Ascending aorta (tissue), 2 donors: ENCODE measurements at regions not wholly inside any gene's neighbourhood (a gene's known extent, or its start where the extent isn't known, plus 50 kb on each side); places are given as distances from the start of the nearest gene placed in this dataset.

Source experiments
- DNase-seq, 2 donors: peaks; one replicate each; pipeline ENCODE4 v3.0.0-alpha.2; 2019; ENCODE audit warnings: low spot score in 2 of 2
- H3K27ac ChIP-seq, 2 donors: fragments of 200-600 bp; sonication (generic); one replicate each; pipeline ENCODE4 v1.5.1; 2016 to 2017; ENCODE audit warnings: mild to moderate bottlenecking in 1 of 2
- H3K27me3 ChIP-seq: fragments of 200-600 bp; sonication (generic); one replicate; pipeline ENCODE4 v1.5.1; 2017
- H3K36me3 ChIP-seq, 2 donors: fragments of 200-600 bp; sonication (generic); one replicate each; pipeline ENCODE4 v1.5.1; 2016
- H3K4me1 ChIP-seq, 2 donors: fragments of 200-600 bp; sonication (generic); one replicate each; pipeline ENCODE4 v1.5.1; 2016 to 2017; ENCODE audit warnings: mild to moderate bottlenecking in 1 of 2
- H3K4me3 ChIP-seq, 2 donors: fragments of 200-600 bp; sonication (generic); one replicate each; pipeline ENCODE4 v1.5.1; 2016 to 2017; ENCODE audit warnings: mild to moderate bottlenecking in 1 of 2
- H3K9me3 ChIP-seq, 2 donors: fragments of 200-600 bp; sonication (generic); one replicate each; pipeline ENCODE4 v1.5.1; 2016
- intact Hi-C: fragments of 100-400 bp; cut with DNase I; formaldehyde crosslinking; loops from one replicate; pipeline ENCODE4 v1.15.1; 2023
- TF ChIP-seq, protein P1 (sequence below), 3 experiments: fragments of 200-600 bp in 2 of 3; fragments of 450-650 bp in 1 of 3; sonication (generic) in 2 of 3; IDR thresholded peaks; one replicate each; pipeline ENCODE4 v1.5.1; 2016 to 2019; ENCODE audit warnings: antibody characterized with exemption in 3 of 3, mild to moderate bottlenecking in 1 of 3, moderate library complexity in 1 of 3

DNA sequence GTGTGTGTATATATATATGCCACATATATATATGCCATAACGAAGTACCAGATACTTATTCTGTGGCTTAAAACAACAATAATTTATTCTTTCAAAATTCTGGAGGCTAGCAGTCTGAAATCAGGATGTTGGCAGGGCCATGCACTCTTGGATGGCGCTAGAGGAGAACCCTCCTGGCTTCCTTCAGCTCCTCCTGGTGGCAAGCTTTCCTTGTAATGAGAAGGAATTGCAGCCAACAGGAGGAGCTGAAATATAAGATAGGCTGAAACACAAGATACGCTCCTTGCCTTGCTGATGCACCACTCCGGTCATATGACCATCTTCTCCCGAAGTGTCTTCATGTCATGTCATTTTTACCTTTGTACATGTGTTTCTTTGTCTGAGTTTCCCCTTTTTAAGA, 368.1 kb upstream of the CTNND2 start:
- no peaks in the 10 kb centered on the region for H3K9me3 ChIP-seq
- no peak overlapping the region for H3K4me3 ChIP-seq
- no peak overlapping the region for H3K27ac ChIP-seq
- intact Hi-C loops = no loop called here
- no peaks in the 10 kb centered on the region for H3K4me1 ChIP-seq
- TF ChIP-seq, protein P1, sequence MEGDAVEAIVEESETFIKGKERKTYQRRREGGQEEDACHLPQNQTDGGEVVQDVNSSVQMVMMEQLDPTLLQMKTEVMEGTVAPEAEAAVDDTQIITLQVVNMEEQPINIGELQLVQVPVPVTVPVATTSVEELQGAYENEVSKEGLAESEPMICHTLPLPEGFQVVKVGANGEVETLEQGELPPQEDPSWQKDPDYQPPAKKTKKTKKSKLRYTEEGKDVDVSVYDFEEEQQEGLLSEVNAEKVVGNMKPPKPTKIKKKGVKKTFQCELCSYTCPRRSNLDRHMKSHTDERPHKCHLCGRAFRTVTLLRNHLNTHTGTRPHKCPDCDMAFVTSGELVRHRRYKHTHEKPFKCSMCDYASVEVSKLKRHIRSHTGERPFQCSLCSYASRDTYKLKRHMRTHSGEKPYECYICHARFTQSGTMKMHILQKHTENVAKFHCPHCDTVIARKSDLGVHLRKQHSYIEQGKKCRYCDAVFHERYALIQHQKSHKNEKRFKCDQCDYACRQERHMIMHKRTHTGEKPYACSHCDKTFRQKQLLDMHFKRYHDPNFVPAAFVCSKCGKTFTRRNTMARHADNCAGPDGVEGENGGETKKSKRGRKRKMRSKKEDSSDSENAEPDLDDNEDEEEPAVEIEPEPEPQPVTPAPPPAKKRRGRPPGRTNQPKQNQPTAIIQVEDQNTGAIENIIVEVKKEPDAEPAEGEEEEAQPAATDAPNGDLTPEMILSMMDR (IDR thresholded peaks at IDR 0.05) = no peak
- H3K27me3 ChIP-seq = no peaks in the 10 kb centered on the region
- DNase-seq = no peak
- no peaks in the 10 kb centered on the region for H3K36me3 ChIP-seq

DNA sequence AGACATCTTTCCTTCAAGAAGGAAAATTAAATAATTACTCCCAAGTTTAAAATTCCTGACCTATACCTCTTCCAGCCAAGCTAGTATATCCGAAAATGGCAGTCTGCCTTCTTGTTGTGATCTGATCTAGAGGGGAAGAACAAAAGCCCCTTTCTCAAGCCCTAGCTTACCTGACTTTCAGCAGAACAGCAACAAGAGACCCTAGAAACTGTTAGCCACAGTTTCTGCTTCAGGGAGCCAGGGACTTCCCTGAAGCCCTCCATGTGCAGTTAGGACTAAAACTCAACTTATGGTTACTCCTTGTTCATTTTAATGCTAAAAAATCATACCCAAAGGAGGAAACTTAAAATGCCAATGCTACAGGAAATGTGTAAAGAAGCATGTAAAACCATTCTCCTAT, 366.7 kb upstream of the CTNND2 start:
- no peaks in the 10 kb centered on the region for H3K36me3 ChIP-seq
- no peaks in the 10 kb centered on the region for H3K27me3 ChIP-seq
- DNase-seq = no peak
- no peaks in the 10 kb centered on the region for H3K9me3 ChIP-seq
- intact Hi-C loops = no loop called here
- TF ChIP-seq, protein P1 (IDR thresholded peaks at IDR 0.05) = no peak
- H3K27ac ChIP-seq = no peak overlapping the region
- no peak overlapping the region for H3K4me3 ChIP-seq
- no peaks in the 10 kb centered on the region for H3K4me1 ChIP-seq

DNA sequence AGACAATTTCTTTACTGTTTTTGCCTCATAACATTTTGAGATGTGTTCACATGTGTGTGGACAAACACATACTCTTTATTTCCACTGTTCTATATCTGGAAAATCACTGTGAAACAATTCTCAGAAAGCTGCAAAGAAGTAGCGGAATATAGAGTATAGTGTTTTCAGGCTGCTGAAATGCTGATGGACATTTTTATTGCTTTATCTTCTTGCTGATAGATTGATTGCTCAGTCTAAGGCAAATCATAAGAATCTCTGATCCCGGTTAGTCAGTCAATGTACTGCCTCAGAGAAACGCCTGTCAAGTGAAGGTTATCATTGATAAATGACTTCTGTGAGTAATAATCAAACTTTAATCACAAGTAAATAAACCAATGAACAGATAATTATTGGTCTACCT, 364.9 kb upstream of the CTNND2 start:
- intact Hi-C loops = no loop called here
- DNase-seq = no peak
- TF ChIP-seq, protein P1 (IDR thresholded peaks at IDR 0.05) = no peak
- Histone ChIP-seq H3K4me3 (no peak overlapping the region), H3K9me3 (no peaks in the 10 kb centered on the region), H3K4me1 (no peaks in the 10 kb centered on the region), H3K27ac (no peak overlapping the region), H3K36me3 (no peaks in the 10 kb centered on the region), H3K27me3 (no peaks in the 10 kb centered on the region)

DNA sequence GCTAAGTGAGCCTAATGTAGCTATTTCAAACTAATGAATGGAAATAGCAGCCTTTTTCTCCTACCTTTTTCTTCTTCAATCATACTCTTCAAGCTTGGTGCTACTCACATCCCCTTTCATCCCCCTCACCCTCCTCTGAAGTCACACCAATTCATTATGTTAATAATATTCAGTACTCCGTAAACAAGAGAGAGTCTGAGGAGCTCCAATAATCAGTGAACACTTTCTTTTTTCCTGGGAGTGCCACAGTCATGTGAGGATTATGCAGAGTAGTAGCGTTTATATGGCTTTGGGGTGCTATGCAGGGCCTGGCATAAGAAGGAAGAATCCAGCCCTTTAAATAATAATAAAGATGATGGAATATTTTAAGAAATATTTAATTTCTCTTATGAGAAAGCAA, 354.3 kb upstream of the CTNND2 start:
- intact Hi-C loops = no loop called here
- TF ChIP-seq, protein P1 (IDR thresholded peaks at IDR 0.05) = no peak
- Histone ChIP-seq H3K4me1 (no peaks in the 10 kb centered on the region), H3K36me3 (no peaks in the 10 kb centered on the region), H3K4me3 (no peak overlapping the region), H3K27me3 (no peaks in the 10 kb centered on the region), H3K9me3 (no peaks in the 10 kb centered on the region), H3K27ac (no peak overlapping the region)
- DNase-seq = no peak

DNA sequence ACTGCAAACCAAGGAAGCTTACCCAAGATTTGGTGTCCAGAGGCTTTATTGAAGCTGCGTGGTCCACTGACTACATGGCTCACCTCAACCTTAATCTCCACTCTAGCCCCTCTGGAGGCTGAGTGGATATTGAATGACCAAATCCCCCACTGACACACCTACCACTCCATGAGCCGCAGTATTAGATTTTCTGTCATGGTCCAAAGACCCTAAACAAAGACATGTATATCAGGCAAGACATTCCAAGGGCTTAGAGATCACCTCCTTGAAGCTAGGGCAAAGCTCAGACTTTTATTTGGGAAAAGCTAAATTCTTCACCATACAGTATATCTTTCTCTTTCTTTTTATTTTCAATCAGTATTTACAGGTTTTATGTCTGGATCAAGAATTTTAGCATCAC, 346.2 kb upstream of the CTNND2 start:
- no peak for DNase-seq
- no peaks in the 10 kb centered on the region for H3K9me3 ChIP-seq
- TF ChIP-seq, protein P1 (IDR thresholded peaks at IDR 0.05) = no peak
- no peak overlapping the region for H3K4me3 ChIP-seq
- H3K36me3 ChIP-seq = no peaks in the 10 kb centered on the region
- H3K4me1 ChIP-seq = no peaks in the 10 kb centered on the region
- H3K27me3 ChIP-seq = no peaks in the 10 kb centered on the region
- intact Hi-C loops = no loop called here
- H3K27ac ChIP-seq = no peak overlapping the region

DNA sequence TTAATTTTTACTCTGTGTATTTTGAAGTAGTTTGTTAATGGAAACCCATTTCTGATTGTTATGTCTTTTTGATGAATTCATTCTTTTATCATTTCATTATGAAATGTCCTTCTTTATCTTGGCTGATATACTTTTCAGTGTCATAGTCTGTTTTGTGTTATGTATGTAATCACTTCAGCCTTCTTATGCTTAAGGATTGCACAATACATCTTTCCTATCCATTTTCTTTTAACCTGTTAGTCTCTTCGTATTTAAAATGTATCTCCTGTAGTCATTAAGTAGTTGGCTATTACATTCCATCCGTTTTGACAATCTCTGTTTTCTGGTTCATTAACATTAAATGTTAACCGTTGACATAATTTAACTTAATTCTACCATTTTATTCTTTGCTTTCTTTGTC, 344.6 kb upstream of the CTNND2 start:
- intact Hi-C loops = no loop called here
- TF ChIP-seq, protein P1 (IDR thresholded peaks at IDR 0.05) = no peak
- H3K9me3 ChIP-seq = no peaks in the 10 kb centered on the region
- no peaks in the 10 kb centered on the region for H3K4me1 ChIP-seq
- no peaks in the 10 kb centered on the region for H3K27me3 ChIP-seq
- H3K4me3 ChIP-seq = no peak overlapping the region
- DNase-seq = no peak
- H3K36me3 ChIP-seq = no peaks in the 10 kb centered on the region
- H3K27ac ChIP-seq = no peak overlapping the region
